HG03442 (cell line): ENCODE measurements at regions not wholly inside any gene's neighbourhood (a gene's known extent, or its start where the extent isn't known, plus 50 kb on each side); places are given as distances from the start of the nearest gene placed in this dataset.

Experiments
- ATAC-seq: cut with Tn5 transposase; IDR thresholded peaks from one replicate; pipeline ENCODE4 v1.9.1; 2021; ENCODE audit warnings: mild to moderate bottlenecking, moderate library complexity; ENCODE audit not compliant: unreplicated experiment

DNA sequence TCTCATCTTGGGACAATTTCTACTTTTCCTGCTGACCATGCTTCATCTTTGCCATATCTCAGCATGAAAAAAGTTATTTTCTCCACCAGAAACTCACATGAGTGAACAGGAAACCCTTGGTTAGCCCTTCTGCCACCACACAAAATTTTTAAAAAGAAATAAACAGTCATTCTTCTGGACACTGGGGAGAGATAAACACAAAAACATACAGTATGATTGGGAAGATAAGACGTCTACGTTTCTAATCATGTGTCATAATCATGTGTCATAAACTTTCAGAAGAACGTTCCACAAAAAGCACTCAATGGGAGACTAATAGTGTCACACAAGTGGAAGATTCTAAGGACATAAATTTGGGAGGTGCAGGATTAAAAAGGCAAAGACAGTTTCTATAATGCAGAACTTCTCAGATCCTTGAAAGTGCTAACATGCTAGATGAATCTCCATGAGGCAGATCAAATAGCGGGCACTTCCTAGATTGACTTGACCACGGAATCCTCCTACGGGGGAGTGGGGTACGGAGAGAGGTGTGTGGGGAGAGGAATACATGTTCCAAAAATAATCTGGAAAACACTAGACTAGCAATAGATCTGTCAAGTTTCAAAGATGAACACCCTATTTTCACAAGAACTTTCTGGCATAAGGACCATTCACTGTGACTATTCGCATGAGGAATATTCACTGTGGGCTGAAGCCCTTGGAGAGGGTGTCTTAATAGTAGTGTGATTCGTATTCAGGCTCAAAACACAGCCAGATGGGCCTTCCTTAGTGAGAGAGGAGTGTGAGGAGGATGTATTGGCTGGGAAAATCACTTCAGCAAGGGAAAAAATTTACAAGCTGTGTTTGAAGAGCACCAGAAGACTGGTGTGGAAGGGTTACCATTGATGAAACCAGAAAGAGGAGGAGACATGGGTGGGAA lies 206.7 kb downstream of the SETD4 start:
- no peak for ATAC-seq

DNA sequence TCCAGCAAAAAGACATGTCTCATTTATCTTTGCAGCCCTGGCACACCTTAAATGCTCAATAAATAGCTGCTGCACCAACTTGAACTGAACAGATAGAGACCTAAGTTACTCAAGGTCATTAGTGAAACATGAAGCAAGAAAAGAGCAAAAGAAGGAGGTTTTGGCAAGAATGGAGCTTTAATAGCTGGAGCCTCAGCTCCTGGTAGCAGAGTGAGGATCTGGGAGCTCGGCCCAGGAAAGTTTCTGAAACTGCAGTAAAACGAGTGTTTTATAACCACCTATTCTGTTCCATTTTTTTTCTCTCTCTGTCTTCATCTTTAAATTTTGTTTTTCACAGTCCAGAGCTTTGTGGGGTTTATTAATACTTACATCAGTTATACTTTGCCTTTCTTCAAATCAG lies 207.5 kb downstream of the SETD4 start:
- ATAC-seq, result no peak

DNA sequence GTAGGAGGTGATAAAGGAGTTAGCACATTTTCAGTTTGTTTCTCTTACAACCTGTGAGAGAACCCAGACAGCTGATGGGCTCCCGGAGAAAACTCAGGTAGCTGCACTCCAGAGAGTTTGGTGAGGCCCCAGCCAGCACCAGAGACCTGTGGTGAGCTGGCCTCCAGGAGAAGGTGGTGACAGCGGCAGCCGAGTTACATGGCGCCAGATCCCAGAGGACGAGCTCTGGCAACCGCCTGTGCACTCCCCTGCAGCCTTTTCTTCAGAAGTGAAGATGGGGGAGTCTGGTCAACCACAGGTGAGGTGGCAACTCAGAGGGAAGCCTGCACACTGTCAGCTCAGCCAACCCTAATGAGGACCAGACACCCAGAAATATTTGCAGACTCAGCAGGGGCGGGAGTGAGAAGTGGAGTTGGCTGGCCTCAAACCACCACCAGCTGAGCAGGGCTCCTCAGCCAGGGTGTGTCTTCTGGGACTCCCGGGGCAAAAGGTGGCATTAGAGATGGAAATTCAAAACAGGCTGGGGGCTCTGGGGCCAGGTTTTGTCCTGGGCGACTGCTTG lies 209.7 kb downstream of the SETD4 start:
- no peak for ATAC-seq

DNA sequence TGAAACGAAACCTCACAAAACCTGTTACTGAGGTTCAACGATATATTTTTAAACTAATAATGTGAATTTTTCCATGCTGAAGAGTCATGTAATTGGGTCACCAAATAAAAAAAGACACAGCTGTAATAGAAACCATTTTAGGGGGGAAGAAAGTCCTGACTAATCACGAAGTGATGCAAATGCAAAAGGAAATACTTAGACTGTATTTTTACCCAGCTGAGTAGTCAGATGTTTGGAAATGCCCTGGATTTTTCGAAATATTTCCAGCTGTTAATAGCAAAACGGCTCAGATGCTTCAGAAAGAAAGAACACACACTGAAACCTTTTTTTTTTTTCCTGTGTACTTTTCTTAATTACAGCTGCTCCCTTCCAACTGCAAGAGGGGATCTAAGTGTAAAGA lies 210.3 kb downstream of the SETD4 start:
- ATAC-seq, result no peak

DNA sequence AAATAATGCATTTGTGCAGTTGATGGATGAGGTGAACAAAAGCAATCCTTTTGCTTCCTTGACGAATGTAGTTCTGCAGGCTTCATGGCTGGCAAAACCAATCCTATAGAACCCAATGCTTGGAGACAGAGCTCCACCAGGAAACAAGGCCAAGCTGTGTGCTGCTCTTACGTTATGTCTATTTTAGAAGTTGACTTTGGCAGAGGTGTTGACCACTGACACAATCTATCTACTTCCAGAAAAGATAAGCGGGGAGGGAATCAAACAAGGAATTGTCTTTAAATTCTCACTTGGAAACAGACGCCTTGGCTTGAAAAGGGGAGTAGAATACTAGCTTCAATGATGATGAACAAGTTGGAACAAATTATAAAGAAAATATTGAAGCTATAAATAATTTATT lies 211.2 kb downstream of the SETD4 start:
- no peak for ATAC-seq

DNA sequence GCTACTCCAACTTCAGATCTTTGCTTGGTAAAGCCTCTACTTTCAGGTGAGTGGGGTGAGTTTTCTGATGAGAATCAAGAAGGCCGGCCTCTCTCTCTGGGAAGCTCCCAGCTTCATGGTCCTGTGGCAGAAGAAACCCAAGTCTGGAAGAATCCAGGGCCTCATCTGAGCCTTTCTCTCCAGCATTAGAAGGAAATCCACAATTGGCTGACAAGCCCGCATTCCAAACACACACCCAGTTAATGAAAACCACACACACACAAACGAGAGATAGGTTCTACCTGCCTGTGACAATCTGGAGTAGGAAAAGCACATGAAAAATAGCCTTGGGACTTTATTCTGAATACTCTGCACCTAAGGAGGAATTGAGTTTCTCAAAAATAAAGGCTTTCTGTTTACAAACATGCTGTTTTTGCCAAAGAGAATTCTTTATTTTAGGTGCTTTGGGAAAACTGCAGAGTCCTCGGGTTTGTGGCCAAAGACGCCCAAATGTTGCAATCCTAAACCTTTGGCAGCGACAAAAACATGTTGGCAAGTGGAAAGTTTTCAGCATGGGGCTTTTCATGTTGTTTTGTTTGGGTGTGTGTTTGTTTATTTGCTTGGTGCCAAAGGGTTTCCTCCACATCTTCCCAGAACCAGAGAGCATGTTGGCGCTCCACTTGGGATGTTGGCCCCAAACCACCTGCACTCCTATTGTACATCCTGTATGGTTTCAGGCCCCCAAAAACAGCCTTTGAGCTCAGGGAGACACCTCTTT lies 216.2 kb downstream of the SETD4 start:
- no peak for ATAC-seq

DNA sequence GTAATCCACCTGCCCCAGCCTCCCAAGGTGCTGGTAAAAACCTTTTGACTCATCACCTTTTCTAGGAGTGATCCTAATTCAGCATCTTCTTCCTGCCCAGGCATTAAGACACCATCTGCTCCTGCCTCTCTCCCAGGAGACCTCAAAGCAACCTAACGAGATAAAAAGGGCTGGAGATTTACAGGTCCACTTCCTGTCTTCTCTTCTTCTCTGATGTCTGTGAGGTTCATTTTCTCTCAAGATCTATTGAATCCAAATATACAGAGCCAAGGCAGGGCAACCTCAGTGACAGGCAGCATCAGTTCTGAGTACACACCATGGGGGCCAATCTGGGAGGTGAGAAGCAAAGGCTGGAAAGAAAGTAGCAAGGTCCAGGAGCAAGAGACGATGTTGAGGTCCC lies 219.4 kb downstream of the SETD4 start:
- no peak for ATAC-seq

DNA sequence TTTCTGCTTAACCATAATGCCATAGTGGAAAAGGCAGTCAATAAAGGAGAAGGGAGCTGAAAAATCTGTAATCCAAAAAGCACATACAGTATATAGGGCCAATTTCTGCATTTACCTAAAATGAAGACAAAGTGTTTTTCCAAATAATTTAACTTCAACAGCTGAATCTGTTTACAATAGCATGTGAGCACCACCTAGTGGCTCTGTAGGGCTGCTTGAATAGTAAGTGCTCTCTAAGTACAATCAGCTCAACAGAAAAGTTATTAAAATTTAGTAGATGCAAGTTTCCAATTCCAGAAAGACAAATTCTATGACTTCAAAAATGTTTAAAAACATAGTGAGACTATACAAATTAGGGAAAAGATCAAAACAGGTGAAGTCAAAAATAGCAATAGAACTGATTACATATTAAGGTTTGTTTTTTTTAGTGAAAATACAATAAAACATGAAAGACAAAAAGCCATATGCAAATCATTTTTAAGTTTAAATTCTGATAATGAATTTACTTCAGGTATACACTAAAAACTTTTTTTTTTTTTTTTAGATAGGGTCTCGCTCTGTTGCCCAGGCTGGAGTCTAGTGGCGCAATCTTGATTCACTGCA lies 220.0 kb downstream of the SETD4 start:
- ATAC-seq, result no peak

DNA sequence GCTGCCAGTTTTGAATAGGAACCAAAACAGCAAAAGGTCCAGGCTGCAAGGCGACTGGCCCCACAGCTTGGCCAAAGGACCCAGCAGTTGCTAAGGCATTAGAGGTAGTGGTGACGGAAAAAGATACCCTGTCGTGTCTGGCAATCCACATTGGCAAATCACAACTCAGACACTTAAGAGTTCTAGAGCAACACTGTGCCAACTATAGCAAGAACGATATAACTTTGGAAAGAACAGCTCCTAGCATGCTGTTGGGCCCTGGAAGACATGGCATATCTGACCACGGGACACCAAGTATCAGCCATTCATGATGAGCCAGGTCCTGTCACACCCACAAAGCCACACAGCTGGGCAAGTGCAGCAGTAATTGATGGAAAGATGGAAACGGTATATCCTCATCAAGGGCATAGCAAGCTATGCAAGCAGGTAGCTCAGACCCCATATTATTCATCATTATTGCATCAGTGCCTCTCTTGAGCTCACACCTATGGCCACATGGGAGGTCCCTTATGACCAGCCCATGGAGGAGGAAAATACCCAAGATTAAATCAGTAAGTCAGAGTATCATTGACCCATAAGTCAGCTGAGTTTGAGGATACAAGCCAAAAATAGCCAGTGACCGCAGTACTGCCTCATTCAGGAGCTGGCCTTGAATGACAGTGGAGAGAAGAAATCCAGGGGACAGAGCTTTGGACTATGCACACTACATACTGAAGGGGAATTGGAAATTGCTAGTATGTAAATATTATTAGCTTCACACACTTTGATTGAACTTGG lies 221.2 kb downstream of the SETD4 start:
- no peak for ATAC-seq

DNA sequence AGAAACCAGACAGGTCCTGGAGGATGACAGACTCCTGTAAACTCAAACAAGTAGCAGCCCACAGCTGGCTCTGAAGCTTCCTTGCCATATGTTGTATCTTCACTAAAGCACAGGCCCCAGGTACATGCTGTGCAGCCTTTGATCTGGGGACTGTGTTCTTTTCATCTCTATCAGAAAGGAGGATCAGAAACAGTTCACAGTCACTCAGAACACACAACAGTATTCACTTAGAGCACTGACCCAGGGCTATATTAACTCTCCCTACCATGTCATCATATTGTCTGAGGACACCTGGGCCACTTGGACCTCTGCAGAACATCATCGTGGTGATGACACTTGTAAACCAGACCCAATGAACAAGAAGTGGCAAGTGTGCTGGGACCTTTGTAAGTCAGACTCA lies 222.0 kb downstream of the SETD4 start:
- no peak for ATAC-seq

DNA sequence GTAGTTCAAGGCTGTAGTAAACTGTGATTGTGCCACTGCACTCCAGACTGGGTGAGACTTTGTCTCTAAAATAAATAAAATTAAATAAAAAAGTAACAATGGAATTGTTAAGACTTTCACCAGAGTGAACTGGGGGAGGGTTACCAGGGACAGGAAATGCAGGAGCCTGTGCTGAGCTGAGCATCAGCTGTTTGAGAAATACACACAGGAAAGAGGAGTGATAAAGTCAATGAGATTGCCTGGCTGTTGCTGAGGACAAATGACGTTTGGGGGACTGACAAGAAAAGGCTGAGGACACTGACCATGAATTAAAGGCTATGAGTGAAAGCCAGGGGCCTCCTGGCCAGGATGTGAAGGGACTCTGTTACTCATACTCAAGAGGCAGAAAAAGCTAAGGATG lies 226.3 kb downstream of the SETD4 start:
- ATAC-seq, result no peak

DNA sequence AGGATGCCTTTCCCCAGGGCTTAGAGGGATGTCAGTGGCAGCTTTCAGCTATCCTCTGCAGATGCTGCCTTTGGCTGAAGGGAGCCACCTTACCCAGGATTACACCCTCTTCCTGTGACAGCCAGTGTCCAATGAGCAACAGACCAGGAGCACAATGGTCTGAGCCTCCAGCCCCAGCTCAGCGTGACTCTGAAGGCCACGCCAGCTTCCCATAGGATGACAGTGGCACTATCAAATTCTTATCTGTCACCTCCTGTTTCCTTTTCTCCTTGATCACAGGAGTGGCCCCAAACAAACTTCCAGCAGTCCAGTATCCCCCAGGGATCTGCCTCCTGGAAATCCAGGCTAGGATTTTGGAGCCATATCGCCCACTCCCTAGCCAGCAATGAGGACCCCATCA lies 226.9 kb downstream of the SETD4 start:
- no peak for ATAC-seq

DNA sequence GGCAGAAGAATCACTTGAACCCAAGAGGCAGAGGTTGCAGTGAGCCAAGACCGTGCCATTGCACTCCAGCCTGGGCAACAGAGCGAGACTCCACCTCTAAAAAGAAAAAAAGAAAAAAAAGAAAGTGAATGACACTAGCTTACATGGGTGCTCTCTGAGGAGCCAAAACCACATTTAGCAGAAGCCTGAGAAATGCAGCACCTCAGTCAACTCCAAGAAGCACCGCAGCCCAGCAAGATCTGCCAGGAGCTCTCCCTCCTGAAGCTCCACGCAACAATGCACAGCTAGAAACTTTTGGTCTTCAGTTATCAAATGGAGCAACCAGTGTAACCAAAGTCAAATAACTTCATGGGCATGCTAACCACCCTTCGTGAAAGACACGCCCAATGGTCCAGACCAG lies 229.1 kb downstream of the SETD4 start:
- ATAC-seq, result no peak

DNA sequence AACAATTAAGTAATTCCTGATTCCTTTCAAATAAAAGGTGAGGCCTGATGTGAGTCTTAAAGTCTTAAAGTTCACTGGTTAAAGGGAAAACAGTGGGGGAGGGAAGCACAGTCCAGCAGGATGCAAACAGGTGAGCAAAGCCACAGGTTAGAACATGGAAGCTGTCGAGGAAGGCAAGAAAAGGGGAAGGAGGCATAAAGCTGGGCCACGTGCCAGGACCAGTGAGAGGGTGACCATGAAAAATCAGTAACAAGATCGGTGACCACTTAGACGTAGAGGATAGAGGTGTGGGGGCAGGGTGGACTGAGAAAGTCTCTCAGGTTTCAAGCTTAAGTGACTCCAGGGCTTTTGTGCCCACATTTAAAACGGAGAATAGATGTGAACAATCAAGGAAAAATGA lies 231.3 kb downstream of the SETD4 start:
- no peak for ATAC-seq

DNA sequence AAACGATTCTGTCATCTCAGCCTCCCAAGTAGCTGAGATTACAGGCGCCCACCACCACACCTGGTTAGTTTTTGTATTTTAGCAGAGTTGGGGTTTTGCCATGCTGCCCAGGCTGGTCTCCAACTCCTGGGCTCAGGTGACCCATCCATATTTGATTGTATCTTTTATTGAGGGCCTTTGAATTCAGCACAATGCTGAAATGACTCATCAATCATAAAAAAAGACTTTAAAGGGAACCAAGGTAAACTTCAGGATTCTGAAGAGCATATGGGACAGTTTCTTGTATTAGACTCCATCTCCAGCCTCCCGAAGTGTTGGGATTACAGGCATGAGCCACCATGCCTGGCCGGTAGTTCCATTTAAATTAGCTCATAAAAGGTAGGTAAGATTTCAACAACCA lies 232.2 kb downstream of the SETD4 start:
- ATAC-seq, result no peak

DNA sequence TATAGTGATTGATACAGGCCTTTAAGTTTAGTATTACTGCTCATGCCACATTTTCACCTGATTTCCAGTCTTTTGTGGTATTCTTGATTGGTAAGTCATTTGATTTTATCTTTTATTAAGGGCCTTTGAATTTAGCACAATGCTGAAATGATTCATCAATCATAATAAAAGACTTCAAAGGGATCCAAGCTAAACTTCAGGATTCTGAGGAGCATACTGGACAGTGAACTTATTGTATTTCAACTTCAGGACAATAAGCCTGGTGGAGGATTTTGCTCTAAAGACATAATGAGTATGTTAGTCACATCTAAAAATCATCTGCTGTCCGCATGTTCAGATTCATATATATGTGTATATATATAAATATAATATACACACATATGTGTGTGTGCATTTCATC lies 233.3 kb downstream of the SETD4 start:
- ATAC-seq, result no peak

DNA sequence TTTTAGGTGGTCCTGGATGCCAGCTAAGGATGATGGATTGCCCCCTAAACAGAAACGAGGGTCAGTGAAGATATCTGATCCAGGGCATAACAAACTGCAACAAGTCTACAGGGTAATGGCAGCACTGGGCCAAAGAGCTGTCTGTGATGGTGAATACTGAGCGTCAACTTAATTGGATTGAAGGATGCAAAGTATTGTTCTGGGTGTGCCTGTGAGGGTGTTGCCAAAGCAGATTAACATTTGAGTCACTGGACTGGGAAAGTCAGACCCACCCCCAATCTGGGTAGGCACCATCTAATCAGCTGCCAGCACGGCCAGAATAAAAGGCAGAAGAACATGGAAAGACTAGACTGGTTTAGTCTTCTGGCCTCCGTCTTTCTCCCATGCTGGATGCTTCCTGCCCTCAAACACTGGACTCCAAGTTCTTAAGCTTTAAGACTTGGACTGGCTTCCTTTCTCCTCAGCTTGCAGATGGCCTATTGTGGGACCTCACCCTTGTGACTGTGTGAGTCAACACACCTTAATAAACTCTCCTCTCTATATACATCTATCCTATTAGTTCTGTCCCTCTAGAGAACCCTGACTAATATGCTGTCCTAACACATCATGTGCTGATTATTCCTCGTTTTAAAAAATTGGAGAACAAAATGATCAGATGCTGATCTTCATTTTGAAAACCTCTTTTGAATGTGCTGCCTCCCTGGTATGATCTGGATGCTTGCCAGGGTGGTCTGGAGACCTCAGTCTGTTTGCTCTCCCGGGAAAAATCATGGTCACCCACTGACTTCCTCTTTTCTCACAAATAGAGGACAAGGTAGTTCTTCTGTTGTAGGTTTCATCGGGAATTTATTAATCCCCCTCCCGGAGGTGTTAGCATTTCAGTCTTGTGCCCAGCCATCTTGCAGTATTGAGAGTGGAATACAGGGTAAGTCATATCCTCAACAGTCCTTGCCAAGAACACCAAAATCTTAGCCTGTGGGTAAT lies 234.7 kb downstream of the SETD4 start:
- no peak for ATAC-seq

DNA sequence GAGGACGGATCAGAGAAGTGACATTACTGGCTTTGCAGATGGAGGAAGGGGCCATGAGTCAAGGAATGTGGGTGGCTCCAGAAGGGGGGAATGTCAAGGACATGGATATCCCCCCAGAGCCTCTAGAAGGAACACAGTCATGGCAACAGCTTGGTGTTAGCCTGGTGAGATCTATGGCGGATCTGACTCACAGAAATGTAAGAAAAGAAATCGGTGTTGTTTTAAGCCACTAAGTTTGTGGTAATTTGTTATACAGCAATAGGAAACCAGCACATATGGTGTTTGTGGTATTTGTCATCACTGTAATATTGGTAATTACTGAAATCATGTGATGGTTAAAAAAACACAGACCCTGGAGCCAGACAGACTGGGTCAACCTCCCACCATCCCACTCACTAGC lies 236.2 kb downstream of the SETD4 start:
- no peak for ATAC-seq

DNA sequence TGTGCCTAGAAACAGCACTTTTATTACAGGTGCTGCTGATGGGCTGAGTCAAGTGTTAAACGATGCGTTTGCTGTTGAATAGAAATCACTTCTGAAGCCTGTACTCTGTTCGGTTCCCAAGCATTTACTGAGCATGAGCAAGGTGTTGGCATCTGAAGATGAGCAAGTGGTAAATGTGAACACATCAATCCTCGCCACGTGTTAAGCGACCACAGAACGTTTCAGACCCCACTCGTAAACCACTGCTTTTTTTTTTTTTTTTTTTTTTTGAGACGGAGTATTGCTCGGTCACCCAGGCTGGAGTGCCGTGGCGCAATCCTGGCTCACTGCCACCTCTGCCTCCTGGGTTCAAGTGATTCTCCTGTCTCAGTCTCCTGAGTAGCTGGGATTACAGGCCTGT lies 241.2 kb downstream of the SETD4 start:
- no peak for ATAC-seq

DNA sequence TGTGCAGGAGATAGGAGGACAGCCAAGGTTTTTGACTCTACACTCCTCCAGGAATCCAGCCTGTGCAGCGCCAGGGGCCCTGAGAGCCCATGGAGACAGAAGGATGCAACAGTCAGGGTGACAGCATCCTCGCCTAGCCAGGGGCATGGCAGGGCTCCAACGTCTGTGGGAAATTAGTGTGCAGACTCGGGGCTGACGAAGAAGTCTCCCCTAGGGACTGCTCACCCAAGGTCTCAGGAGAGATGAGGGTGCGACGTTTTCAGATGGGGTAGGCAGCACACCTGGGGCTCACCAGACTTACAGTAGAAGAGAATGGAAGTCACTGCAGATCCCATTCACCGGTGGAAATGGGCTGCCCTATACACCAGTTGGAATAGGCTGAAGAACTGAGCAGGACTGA lies 241.7 kb downstream of the SETD4 start:
- ATAC-seq, result no peak
